HAP-1 (cell line): ENCODE measurements at regions not wholly inside any gene's neighbourhood (a gene's known extent, or its start where the extent isn't known, plus 50 kb on each side); places are given as distances from the start of the nearest gene placed in this dataset.

Source experiments
- DNase-seq, 2 experiments: peaks; one replicate each; pipeline ENCODE4 v3.0.0-alpha.2; 2016 to 2020; ENCODE audit warnings: low spot score in 2 of 2
- H3K27me3 ChIP-seq: fragments of 250-450 bp; sonication (Bioruptor Pico); 2 replicates; pipeline ENCODE4 v1.5.1; 2020; ENCODE audit warnings: low read depth, mild to moderate bottlenecking, moderate library complexity
- H3K36me3 ChIP-seq: fragments of 250-450 bp; sonication (Bioruptor Pico); replicated peaks from 2 replicates; pipeline ENCODE4 v1.5.1; 2020; ENCODE audit warnings: mild to moderate bottlenecking
- H3K4me1 ChIP-seq: fragments of 250-450 bp; sonication (Bioruptor Pico); 2 replicates; pipeline ENCODE4 v1.5.1; 2020; ENCODE audit warnings: mild to moderate bottlenecking
- H3K4me3 ChIP-seq: fragments of 250-450 bp; sonication (Bioruptor Pico); 2 replicates; pipeline ENCODE4 v1.5.1; 2020; ENCODE audit warnings: mild to moderate bottlenecking, moderate library complexity
- H3K9me3 ChIP-seq: fragments of 250-450 bp; sonication (Bioruptor Pico); 2 replicates; pipeline ENCODE4 v1.5.1; 2020; ENCODE audit warnings: mild to moderate bottlenecking, moderate library complexity
- in situ Hi-C: fragments of 300-500 bp; cut with MboI; formaldehyde crosslinking; loops from 3 replicates; pipeline ENCODE4 v1.14.3; 2020; ENCODE audit warnings: low sequenced_read_pairs, inconsistent platforms, mixed read lengths

DNA sequence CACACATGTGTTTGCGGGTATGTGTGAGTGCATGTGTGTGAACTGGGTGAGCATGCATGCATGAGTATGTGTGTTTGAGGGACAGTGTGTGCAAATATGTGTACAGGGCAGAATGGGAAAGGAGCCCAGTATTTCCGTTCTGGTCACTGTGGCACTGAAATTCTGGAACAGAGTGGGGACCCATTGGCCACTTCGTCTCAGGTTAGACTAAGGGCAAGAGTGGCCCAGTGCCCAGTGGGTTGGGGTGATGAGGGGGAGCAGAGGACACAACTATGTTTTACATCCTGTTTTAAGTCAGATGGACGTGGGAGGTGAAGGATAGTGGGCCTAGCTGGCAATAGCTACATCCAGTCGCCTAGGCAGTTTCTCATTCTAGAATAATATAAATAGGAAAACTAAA lies 438.5 kb downstream of the DYNC2H1 start:
- H3K36me3 ChIP-seq = no peaks in the 10 kb centered on the region
- DNase-seq = no peak
- in situ Hi-C loops = no loop called here

DNA sequence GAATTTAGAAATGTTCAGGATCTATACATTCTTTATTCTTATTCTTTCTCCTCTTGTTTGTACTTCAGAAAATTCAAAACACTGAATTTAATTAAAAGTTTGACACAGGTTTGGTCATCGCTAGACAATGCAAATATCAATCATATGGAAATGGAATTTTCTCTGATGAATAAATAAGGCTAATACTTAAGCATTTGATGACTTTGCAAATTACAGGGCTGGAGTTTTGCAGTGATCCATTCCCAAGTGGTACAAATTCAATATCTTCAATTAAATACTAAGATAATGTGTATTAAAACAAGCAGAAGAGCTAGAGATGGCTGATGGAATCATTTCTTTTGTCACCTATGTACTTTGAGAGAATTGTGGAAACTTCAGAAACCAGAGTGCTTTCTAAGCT lies 439.6 kb downstream of the DYNC2H1 start:
- H3K4me3 ChIP-seq = no peak overlapping the region

More for the DNA sequence above, 438.5 kb downstream of the DYNC2H1 start:
- H3K9me3 ChIP-seq = no peaks in the 10 kb centered on the region
- no peaks in the 10 kb centered on the region for H3K4me1 ChIP-seq
- H3K27me3 ChIP-seq = no peaks in the 10 kb centered on the region; the same call in 1 of the 2 replicates
- no peak overlapping the region for H3K4me3 ChIP-seq

DNA sequence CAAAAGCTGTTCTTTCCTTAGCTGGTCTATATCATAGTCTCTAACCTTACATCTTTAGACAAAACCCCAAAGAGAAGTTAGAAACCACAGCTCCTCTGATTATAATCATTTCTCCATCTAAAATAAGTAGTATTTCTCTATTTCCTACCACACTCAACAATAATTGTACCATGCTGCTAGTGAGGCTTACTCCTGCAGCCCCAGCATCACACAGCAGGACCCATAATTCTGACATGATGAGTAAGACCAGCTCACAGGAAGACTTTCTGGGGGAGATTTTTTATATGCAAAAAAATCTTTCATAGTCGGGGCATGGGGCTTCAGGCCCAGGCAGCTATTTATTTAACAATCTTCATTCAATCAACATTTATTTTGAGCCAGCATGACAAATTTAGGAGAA lies 441.6 kb downstream of the DYNC2H1 start:
- Histone ChIP-seq H3K4me1 (no peaks in the 10 kb centered on the region), H3K4me3 (no peak overlapping the region), H3K9me3 (no peaks in the 10 kb centered on the region), H3K27me3 (no peaks in the 10 kb centered on the region; the same call in 1 of the 2 replicates), H3K36me3 (no peaks in the 10 kb centered on the region)
- in situ Hi-C loops = no loop called here
- no peak for DNase-seq

More for the DNA sequence above, 439.6 kb downstream of the DYNC2H1 start:
- Histone ChIP-seq H3K9me3 (no peaks in the 10 kb centered on the region), H3K36me3 (no peaks in the 10 kb centered on the region), H3K4me1 (no peaks in the 10 kb centered on the region), H3K27me3 (no peaks in the 10 kb centered on the region; the same call in 1 of the 2 replicates)
- in situ Hi-C loops = no loop called here
- DNase-seq = no peak

DNA sequence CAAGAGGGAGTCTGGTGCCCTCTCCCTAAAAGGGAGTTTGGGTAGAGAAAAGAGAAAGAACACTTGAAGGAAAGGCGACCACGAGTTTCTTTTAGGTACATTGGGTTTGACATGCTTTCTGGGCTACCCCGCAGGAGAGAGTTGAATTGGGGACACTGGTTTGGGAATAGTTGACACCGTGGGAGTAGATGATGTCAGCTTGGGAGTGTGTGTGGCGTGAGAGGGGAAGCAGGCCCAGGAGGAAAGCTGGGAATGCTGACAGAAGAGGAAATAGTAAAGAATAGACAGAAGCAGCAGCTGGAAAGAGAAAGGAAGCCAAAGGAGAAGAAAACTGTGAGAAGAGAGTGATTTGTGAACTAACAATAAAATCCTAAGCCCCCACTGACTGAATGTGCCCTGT lies 442.9 kb downstream of the DYNC2H1 start:
- Histone ChIP-seq H3K27me3 (no peaks in the 10 kb centered on the region), H3K36me3 (no peaks in the 10 kb centered on the region), H3K4me1 (no peaks in the 10 kb centered on the region), H3K4me3 (no peak overlapping the region), H3K9me3 (no peaks in the 10 kb centered on the region)
- DNase-seq = no peak
- in situ Hi-C loops = no loop called here

DNA sequence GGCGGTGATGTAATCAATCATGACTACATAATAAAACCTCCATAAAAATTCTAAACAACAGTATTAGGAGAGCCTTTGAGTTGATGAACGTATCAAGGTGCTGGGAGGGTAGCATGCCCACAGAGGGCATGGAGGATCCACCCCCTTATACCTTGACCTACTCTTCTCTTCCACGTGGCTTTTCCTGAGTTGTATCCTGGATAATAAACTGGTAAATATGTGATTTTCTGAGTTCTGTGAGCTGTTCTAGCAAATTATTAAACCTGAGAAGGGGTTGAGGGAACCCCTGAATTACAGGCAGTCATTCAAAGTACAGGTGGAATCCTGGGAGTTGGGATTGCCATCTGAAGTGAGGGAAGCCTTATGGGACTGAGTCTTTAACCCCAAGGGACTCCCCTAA lies 446.9 kb downstream of the DYNC2H1 start:
- Histone ChIP-seq H3K9me3 (no peaks in the 10 kb centered on the region), H3K27me3 (no peaks in the 10 kb centered on the region), H3K4me1 (no peaks in the 10 kb centered on the region), H3K4me3 (no peak overlapping the region), H3K36me3 (no peaks in the 10 kb centered on the region)
- in situ Hi-C loops = no loop called here
- no peak for DNase-seq

DNA sequence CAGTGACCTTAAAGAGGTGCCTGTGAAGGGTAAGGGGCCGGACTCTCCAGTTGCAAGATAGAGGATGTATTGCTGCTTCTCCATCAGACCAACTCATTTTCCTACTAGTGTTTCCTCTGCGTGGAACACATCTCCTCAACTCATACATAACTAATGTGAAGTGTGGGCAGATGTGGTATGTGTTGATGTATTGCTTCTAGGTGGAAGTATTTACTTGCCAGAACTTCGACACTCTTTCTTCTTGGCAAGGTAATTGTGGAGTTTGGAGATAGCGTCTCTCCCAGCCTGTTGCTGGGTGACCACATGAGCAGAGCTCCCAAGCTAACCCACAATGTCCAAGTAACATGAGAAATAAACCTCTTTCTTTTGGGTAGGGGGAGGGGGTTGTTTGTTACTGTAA lies 456.9 kb downstream of the DYNC2H1 start:
- H3K4me1 ChIP-seq = no peaks in the 10 kb centered on the region
- no peak overlapping the region for H3K4me3 ChIP-seq
- H3K27me3 ChIP-seq = no peaks in the 10 kb centered on the region
- DNase-seq = no peak
- H3K9me3 ChIP-seq = no peaks in the 10 kb centered on the region
- in situ Hi-C loops = no loop called here
- H3K36me3 ChIP-seq = no peaks in the 10 kb centered on the region

DNA sequence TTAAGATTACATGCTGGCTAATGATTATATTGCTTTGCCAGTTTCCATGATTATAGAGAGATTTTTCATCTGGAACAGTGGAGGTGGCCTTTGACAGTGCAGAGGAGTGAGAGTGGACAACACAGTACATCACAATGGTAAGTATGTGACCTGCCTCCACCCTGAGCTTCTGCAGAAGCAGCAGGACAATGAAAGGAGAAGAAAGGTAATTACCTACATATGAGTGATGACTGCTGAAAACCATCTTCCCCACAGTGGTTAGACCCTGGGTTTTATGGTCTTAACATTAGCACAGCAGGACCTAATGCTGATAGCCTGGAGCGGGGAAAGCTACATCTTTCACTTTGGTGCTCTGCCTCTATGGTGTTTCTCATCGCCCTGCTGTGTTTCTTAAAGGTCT lies 454.7 kb upstream of the DDI1 start:
- in situ Hi-C loops = loop anchor here (25.0 kb wide), 1 partner anchor 244 kb away; no protein-coding TSS in a partner anchor
- Histone ChIP-seq H3K9me3 (no peaks in the 10 kb centered on the region), H3K27me3 (no peaks in the 10 kb centered on the region), H3K4me3 (no peak overlapping the region), H3K4me1 (no peaks in the 10 kb centered on the region), H3K36me3 (no peaks in the 10 kb centered on the region)
- no peak for DNase-seq

DNA sequence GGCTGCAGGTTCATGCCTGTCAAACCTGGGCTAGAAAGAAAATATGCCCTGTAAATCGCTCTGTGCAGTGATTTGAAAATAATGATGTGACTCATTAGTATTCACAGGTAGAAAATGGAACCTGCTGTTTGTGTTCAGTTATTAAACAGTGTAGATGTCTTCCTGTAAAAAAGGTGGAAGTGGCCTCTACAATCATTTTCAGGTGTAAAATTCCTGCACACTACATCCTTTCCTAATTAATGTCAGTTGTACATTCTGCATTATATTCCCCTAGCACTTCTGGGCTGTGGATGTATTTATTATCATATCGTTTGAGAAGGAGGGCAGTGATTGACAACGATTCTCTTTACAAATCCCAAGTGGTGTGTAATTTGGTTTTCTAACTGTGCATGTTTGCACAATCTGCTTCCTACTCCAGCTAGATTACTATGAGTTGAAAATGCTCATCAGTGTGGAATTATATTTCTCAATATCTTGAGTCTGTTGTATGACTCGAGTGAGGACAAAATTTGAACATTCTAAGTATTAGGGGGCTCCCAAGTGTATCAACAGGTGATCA lies 454.0 kb upstream of the DDI1 start:
- Histone ChIP-seq H3K9me3 (no peaks in the 10 kb centered on the region), H3K27me3 (no peaks in the 10 kb centered on the region), H3K4me3 (no peak overlapping the region), H3K4me1 (no peaks in the 10 kb centered on the region), H3K36me3 (no peaks in the 10 kb centered on the region)
- DNase-seq = no peak
- in situ Hi-C loops = loop anchor here (25.0 kb wide), 1 partner anchor 245 kb away; no protein-coding TSS in a partner anchor

DNA sequence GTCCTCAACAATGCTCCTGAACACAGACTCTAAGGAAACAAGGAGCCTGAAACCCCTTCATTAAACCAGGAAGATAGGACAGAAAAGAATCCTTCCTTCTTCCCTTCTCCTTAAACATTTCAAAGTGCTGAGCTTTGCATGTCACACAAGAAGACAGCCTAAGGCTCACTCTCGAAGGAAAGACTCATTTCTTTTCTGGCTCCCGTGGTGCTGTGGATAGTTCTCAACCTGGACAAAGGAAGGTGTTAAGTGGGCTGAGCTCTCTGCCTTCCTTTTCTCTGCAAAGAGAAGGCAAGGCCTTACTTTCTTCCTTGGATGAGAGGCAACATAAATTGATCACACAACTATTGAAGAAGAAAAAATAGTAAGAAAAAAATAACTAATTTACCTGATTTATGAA lies 452.4 kb upstream of the DDI1 start:
- DNase-seq = no peak
- in situ Hi-C loops = loop anchor here (25.0 kb wide), 1 partner anchor 247 kb away; no protein-coding TSS in a partner anchor
- Histone ChIP-seq H3K9me3 (no peaks in the 10 kb centered on the region), H3K4me1 (peaks cover 7% of the 10 kb centered on the region), H3K27me3 (no peaks in the 10 kb centered on the region), H3K4me3 (no peak overlapping the region), H3K36me3 (no peaks in the 10 kb centered on the region)

DNA sequence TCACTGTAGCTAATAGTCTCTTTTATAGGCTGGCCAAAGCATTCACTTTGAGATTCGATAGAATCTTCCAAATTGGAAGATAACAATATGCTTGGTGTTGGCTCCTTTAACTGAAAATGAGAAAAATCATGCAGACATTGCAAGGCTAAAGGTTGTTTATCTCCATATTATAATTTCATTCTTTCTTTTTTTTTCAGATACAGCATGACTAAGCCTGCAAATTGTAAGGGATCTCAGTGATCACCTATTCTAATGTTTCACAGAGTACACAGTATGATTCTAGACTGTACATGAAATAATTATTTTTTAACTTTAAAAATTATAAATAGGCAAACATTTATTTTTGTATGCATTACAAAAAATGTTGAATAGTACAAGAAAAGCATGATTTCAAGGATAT lies 451.7 kb upstream of the DDI1 start:
- Histone ChIP-seq H3K36me3 (no peaks in the 10 kb centered on the region), H3K27me3 (no peaks in the 10 kb centered on the region), H3K4me3 (no peak overlapping the region), H3K4me1 (peaks cover 7% of the 10 kb centered on the region), H3K9me3 (no peaks in the 10 kb centered on the region)
- DNase-seq = no peak
- in situ Hi-C loops = loop anchor here (25.0 kb wide), 1 partner anchor 247 kb away; no protein-coding TSS in a partner anchor

DNA sequence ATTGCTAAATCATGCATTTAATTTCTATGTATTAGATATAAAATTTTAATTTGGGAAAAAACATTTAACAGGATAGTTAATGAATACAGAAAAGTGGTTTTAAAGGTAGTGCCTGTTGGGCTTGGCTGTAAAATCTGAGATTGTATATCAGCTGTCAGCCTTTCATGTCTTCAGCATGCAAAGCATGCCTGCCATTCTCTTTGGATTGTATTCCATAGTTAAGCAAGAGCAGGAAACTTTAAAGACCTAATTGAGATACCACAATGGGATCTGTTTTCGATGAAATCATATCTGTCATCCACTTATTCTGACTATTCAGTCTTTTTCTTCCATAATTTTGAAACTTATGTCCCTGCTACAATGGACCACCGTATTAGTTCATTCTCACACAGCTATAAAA lies 451.0 kb upstream of the DDI1 start:
- Histone ChIP-seq H3K9me3 (no peaks in the 10 kb centered on the region), H3K36me3 (no peaks in the 10 kb centered on the region), H3K4me3 (no peak overlapping the region), H3K27me3 (no peaks in the 10 kb centered on the region), H3K4me1 (peaks cover 7% of the 10 kb centered on the region)
- peak in 1 of 2 experiments; percentile 12 for DNase-seq
- in situ Hi-C loops = loop anchor here (25.0 kb wide), 1 partner anchor 248 kb away; no protein-coding TSS in a partner anchor

DNA sequence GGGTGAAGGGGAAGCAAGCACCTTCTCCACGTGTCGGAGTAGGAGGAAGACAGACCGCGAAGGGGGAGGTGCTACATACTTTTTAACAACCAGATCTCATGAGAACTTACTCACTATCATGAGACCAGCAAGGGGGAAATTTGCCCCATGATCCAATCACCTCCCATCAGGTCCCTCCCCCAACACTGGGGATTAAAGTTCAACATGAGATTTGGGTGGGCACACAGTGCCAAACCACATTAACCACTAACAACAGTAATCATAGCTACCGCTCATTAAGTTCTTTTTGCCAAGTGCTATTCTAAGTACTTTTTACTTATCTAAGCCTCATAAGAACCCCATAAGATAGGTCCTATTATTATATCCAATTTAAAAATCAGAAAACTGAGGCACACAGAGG lies 450.5 kb upstream of the DDI1 start:
- no peak overlapping the region for H3K4me3 ChIP-seq
- no peaks in the 10 kb centered on the region for H3K9me3 ChIP-seq
- H3K36me3 ChIP-seq = no peaks in the 10 kb centered on the region
- no peaks in the 10 kb centered on the region for H3K27me3 ChIP-seq
- no peak for DNase-seq
- peaks cover 7% of the 10 kb centered on the region for H3K4me1 ChIP-seq
- in situ Hi-C loops = loop anchor here (25.0 kb wide), 1 partner anchor 249 kb away; no protein-coding TSS in a partner anchor

DNA sequence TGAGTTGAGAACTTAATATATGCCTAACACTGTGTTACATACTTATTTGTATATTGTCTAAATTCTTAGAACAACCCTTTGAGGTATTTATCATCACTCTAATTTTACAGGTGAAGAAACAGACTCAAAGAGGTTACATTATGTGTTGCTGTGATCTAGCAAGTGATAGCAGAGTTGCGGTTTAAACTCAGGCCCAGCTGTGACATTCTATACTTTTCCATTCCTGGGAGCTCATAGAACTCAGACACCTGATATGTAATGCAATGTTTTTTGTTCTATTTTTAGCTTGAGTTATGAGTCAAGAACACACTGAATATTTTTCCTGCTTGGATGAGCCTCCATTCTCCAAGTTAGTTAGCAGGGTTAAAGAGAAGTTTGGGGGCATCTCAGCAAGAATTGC lies 449.7 kb upstream of the DDI1 start:
- Histone ChIP-seq H3K36me3 (no peaks in the 10 kb centered on the region), H3K27me3 (no peaks in the 10 kb centered on the region), H3K4me1 (peaks cover 7% of the 10 kb centered on the region), H3K4me3 (no peak overlapping the region), H3K9me3 (no peaks in the 10 kb centered on the region)
- in situ Hi-C loops = loop anchor here (25.0 kb wide), 1 partner anchor 249 kb away; no protein-coding TSS in a partner anchor
- no peak for DNase-seq

DNA sequence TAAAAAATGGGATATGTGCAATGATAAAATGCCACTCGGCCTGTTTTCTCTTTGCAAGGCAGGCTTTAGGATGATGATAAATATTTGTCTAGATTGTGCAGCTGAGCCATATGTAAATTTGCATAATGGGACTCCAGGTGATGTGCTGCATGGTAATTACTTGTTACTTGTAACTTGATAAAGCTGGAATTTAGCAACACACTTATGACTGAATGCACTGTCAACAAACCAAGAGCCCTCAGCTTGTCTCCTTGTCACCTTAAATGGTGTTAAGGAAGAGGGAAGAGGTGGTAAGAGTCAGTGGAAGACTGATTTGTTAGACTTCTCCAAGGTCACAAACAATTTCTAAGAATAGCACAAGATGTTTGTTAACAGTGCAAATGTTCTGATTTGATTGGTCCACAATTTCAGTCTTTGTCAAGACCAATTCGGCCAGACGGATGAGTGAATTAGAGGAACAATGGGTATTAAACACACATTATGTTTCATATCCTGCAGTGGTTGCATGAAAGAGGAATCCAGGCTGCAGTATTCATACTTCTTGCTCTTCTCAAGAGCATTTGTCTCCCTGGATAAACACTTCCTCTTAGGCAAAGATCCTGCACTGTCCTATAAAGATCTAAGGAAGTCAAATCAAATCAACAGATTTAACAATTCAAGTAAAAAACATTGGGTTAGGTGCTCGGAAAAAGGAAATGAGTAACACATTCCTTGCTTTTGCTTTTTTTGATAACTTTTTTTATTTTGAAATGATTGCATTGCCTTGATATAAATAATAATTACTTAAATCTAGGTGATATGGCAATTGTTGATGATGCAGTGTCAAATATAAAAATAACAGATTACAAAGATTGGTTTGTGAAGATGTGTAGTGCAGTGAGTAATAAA lies 448.3 kb upstream of the DDI1 start:
- in situ Hi-C loops = loop anchor here (25.0 kb wide), 1 partner anchor 251 kb away; no protein-coding TSS in a partner anchor
- Histone ChIP-seq H3K27me3 (no peaks in the 10 kb centered on the region), H3K36me3 (no peaks in the 10 kb centered on the region), H3K4me3 (no peak overlapping the region), H3K4me1 (peaks cover 7% of the 10 kb centered on the region), H3K9me3 (no peaks in the 10 kb centered on the region)
- DNase-seq = no peak
